ENCODE measurements at regions not wholly inside any gene's neighbourhood (a gene's known extent, or its start where the extent isn't known, plus 50 kb on each side); places are given as distances from the start of the nearest gene placed in this dataset.

DNA sequence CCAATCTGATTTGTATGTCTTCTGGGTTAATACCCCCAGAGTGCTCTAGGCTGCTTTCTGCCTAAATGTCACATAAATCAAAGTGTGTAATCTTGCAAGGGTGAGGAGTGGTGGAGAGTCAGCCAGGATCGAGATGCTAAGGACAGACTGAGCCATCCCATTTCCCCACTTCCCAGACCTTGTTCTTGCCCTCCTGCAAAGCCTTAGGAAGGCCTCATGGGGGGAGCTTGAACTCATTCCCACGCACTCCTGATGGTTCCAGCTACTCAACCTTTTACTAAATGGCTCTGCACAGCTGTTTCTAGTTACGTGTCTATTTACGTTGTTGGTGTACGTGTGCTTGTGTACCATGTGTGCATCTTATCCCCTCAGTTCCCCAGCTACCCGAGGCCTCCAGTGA, 423.6 kb upstream of the TNP1 start:
- no peak for DNase-seq
- Histone ChIP-seq H3K4me3 (ENCODE audit: insufficient read depth, low read depth, low read length, poor library complexity, severe bottlenecking) (no peak overlapping the region), H3K4me1 (ENCODE audit: control insufficient read depth, insufficient read depth, low read length, poor library complexity, severe bottlenecking) (no peaks in the 10 kb centered on the region)

DNA sequence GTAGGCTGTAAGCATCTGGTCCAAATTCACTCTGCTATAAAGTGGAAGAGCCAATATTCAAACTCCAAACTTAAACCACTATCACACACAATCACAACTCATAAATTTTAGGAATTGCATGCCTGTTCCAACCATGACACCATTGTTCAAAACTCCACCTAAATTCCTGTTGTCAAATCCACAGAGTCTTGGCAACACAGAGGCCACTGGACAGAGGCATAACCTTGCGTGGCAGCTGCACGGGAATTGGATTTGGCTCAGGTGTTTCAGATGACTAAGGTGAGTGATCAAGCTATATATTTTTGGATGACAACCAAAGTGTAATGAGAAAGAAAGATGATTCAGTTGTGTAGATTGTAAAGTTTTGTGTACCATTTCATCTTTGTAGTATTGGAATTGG, 422.7 kb upstream of the TNP1 start:
- no peaks in the 10 kb centered on the region for H3K36me3 ChIP-seq (ENCODE audit: control insufficient read depth, insufficient read depth, low read length)
- H3K4me1 ChIP-seq (ENCODE audit: control insufficient read depth, insufficient read depth, low read length, poor library complexity, severe bottlenecking), result no peaks in the 10 kb centered on the region
- no peak overlapping the region for H3K27ac ChIP-seq (ENCODE audit: insufficient read depth, low read length, poor library complexity, severe bottlenecking)
- no peaks in the 10 kb centered on the region for H3K9me3 ChIP-seq (ENCODE audit: control insufficient read depth, low read length)
- no peak overlapping the region for H3K4me3 ChIP-seq (ENCODE audit: insufficient read depth, low read depth, low read length, poor library complexity, severe bottlenecking)
- no peak for DNase-seq
- no peaks in the 10 kb centered on the region for H3K27me3 ChIP-seq (replicated peaks; ENCODE audit: control insufficient read depth, insufficient read depth, low read length, poor library complexity, severe bottlenecking)

More for the DNA sequence above, 423.6 kb upstream of the TNP1 start:
- no peaks in the 10 kb centered on the region for H3K9me3 ChIP-seq (ENCODE audit: control insufficient read depth, low read length)
- no peaks in the 10 kb centered on the region for H3K36me3 ChIP-seq (ENCODE audit: control insufficient read depth, insufficient read depth, low read length)
- no peaks in the 10 kb centered on the region for H3K27me3 ChIP-seq (replicated peaks; ENCODE audit: control insufficient read depth, insufficient read depth, low read length, poor library complexity, severe bottlenecking)
- no peak overlapping the region for H3K27ac ChIP-seq (ENCODE audit: insufficient read depth, low read length, poor library complexity, severe bottlenecking)

DNA sequence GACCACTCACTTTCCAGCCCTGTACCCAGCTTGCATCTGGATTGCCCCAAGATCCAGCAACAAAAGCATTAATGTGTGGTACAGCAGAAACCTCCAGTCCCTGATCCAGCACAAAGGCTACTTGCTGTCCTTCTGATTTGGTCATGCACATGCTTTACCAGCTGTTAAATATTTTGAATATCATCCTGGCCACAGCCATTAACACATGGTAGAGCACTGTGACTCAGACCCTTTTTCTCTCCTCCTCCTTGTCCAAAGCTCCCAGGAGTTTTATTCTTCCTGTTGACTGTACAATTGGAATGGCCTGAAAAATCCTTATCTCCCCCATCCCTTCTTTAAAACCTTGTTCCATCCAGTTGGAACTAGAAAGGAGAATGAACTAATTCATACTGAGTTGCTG, 419.7 kb upstream of the TNP1 start:
- no peaks in the 10 kb centered on the region for H3K27me3 ChIP-seq (replicated peaks; ENCODE audit: control insufficient read depth, insufficient read depth, low read length, poor library complexity, severe bottlenecking)
- H3K27ac ChIP-seq (ENCODE audit: insufficient read depth, low read length, poor library complexity, severe bottlenecking), result no peak overlapping the region
- no peaks in the 10 kb centered on the region for H3K4me1 ChIP-seq (ENCODE audit: control insufficient read depth, insufficient read depth, low read length, poor library complexity, severe bottlenecking)
- no peak overlapping the region for H3K4me3 ChIP-seq (ENCODE audit: insufficient read depth, low read depth, low read length, poor library complexity, severe bottlenecking)
- DNase-seq, result no peak
- no peaks in the 10 kb centered on the region for H3K36me3 ChIP-seq (ENCODE audit: control insufficient read depth, insufficient read depth, low read length)
- no peaks in the 10 kb centered on the region for H3K9me3 ChIP-seq (ENCODE audit: control insufficient read depth, low read length)

DNA sequence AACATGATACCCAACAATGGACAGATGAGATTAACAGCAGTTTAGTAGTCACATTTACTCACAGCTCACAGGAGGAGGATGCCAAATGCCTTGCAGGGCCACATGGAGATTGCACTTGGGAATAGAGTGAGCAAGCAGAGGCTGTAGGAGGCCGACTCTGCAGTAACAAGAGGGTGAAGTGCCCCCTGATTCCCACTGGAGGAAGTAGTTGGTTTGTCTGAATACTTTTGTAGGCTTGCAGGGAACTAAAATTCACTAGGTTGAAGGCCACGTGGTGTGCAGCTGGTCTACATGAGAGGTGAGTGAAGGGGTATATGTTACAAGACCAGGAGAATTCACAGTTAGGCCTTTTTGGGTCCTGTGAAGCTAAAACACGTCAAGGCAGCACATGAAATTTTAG, 419.3 kb upstream of the TNP1 start:
- H3K36me3 ChIP-seq (ENCODE audit: control insufficient read depth, insufficient read depth, low read length), result no peaks in the 10 kb centered on the region
- no peak overlapping the region for H3K4me3 ChIP-seq (ENCODE audit: insufficient read depth, low read depth, low read length, poor library complexity, severe bottlenecking)
- DNase-seq, result no peak
- no peaks in the 10 kb centered on the region for H3K9me3 ChIP-seq (ENCODE audit: control insufficient read depth, low read length)
- H3K27me3 ChIP-seq (replicated peaks; ENCODE audit: control insufficient read depth, insufficient read depth, low read length, poor library complexity, severe bottlenecking), result no peaks in the 10 kb centered on the region
- H3K27ac ChIP-seq (ENCODE audit: insufficient read depth, low read length, poor library complexity, severe bottlenecking), result no peak overlapping the region
- H3K4me1 ChIP-seq (ENCODE audit: control insufficient read depth, insufficient read depth, low read length, poor library complexity, severe bottlenecking), result no peaks in the 10 kb centered on the region

DNA sequence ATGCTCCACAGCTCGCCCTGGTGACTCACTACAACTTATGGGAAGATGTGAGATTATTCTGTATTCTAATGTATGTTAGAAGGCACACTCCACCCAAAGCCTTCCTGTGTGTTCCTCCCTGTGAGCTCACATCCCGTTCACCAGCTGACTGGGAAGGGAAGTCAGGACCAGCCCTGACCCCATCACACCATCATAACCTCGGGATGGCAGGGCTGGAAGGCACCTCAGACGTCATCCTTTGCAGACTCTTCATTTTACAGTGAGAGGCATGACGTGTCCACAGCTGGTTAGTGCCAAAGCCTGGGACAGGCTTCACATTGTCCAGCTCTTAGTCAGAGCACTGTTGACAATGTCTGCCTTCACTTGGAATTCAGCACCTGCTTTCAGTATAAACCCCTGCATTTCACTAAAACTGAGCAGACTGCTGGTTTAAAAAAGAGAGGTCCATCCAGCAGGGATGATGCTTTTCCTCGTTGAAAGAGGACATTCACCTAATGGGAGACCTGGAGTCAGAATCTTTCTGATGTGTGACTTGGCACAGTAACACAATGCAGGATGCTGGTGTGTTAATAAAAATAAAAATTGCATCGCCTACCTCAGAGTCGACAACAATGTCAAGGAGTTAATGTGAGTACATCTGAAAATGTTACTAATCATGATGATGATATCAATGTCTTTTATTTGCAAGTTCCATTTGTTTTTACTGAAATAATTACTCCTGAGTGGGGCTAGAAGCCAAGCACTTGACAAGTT, 418.0 kb upstream of the TNP1 start:
- H3K36me3 ChIP-seq (ENCODE audit: control insufficient read depth, insufficient read depth, low read length), result no peaks in the 10 kb centered on the region
- no peak for DNase-seq
- H3K9me3 ChIP-seq (ENCODE audit: control insufficient read depth, low read length), result no peaks in the 10 kb centered on the region
- H3K4me1 ChIP-seq (ENCODE audit: control insufficient read depth, insufficient read depth, low read length, poor library complexity, severe bottlenecking), result no peaks in the 10 kb centered on the region
- no peak overlapping the region for H3K27ac ChIP-seq (ENCODE audit: insufficient read depth, low read length, poor library complexity, severe bottlenecking)
- no peaks in the 10 kb centered on the region for H3K27me3 ChIP-seq (replicated peaks; ENCODE audit: control insufficient read depth, insufficient read depth, low read length, poor library complexity, severe bottlenecking)
- no peak overlapping the region for H3K4me3 ChIP-seq (ENCODE audit: insufficient read depth, low read depth, low read length, poor library complexity, severe bottlenecking)

DNA sequence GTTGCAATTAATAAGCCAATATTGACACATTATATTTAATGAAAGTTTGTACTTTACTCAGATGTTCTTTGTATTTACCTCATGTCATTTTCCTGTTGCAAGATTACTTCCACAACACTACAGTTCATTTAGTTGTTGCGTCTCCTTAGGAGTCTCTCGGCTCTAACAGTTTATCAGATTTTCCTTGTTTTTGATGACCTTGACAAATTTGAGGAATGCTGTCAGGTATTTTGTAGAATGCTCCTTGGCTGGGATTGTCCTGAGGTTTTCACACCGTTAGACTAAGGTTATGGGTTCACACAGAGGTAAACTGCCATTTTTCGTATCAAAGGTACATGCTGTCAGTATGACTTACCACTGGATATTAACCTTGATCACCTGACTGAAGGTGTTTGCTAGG, 416.6 kb upstream of the TNP1 start:
- Histone ChIP-seq H3K27me3 (replicated peaks; ENCODE audit: control insufficient read depth, insufficient read depth, low read length, poor library complexity, severe bottlenecking) (no peaks in the 10 kb centered on the region), H3K4me3 (ENCODE audit: insufficient read depth, low read depth, low read length, poor library complexity, severe bottlenecking) (no peak overlapping the region), H3K4me1 (ENCODE audit: control insufficient read depth, insufficient read depth, low read length, poor library complexity, severe bottlenecking) (no peaks in the 10 kb centered on the region), H3K27ac (ENCODE audit: insufficient read depth, low read length, poor library complexity, severe bottlenecking) (no peak overlapping the region), H3K9me3 (ENCODE audit: control insufficient read depth, low read length) (no peaks in the 10 kb centered on the region), H3K36me3 (ENCODE audit: control insufficient read depth, insufficient read depth, low read length) (no peaks in the 10 kb centered on the region)
- no peak for DNase-seq

DNA sequence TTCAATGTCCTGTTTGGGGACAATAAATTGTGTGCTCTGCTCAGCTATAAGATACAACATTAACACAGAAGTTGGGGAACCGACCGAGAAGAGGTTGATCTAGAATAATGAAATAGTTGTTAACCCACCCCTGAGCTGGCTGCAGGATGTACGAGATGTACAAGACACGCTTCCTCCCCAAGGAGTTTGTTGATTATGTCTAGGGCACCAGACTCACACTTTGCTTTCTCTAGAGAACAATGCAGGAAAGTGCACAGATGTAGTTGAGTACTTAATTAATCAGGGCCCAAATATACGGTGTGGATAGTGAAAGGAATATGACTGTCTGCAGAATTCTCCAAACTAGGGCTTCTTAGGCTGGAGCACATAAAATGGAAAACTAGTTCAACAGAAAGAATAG, 415.2 kb upstream of the TNP1 start:
- Histone ChIP-seq H3K36me3 (ENCODE audit: control insufficient read depth, insufficient read depth, low read length) (no peaks in the 10 kb centered on the region), H3K9me3 (ENCODE audit: control insufficient read depth, low read length) (no peaks in the 10 kb centered on the region), H3K27ac (ENCODE audit: insufficient read depth, low read length, poor library complexity, severe bottlenecking) (no peak overlapping the region), H3K4me1 (ENCODE audit: control insufficient read depth, insufficient read depth, low read length, poor library complexity, severe bottlenecking) (no peaks in the 10 kb centered on the region), H3K4me3 (ENCODE audit: insufficient read depth, low read depth, low read length, poor library complexity, severe bottlenecking) (no peak overlapping the region), H3K27me3 (replicated peaks; ENCODE audit: control insufficient read depth, insufficient read depth, low read length, poor library complexity, severe bottlenecking) (no peaks in the 10 kb centered on the region)
- no peak for DNase-seq

DNA sequence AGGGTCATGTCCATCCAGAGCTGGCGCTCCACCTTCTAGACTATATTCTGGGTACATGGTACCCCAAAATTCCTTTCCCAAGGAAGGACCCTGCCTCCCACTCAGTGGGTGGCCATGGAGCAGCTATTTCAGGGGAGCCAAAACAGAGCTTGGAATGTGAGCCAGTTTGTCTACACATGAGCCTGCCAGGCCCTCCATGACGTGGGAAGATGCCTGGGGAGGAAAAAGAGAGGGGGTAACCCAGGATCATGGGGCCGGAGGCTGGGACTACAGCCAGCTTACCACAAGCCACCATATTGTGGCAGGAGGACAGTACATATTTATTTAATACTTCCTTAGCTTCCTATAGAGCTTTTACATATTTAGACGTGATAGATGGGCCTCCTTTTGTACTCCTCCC, 414.7 kb upstream of the TNP1 start:
- H3K9me3 ChIP-seq (ENCODE audit: control insufficient read depth, low read length), result no peaks in the 10 kb centered on the region
- H3K4me1 ChIP-seq (ENCODE audit: control insufficient read depth, insufficient read depth, low read length, poor library complexity, severe bottlenecking), result no peaks in the 10 kb centered on the region
- no peak for DNase-seq
- no peaks in the 10 kb centered on the region for H3K36me3 ChIP-seq (ENCODE audit: control insufficient read depth, insufficient read depth, low read length)
- H3K4me3 ChIP-seq (ENCODE audit: insufficient read depth, low read depth, low read length, poor library complexity, severe bottlenecking), result no peak overlapping the region
- H3K27me3 ChIP-seq (replicated peaks; ENCODE audit: control insufficient read depth, insufficient read depth, low read length, poor library complexity, severe bottlenecking), result no peaks in the 10 kb centered on the region
- no peak overlapping the region for H3K27ac ChIP-seq (ENCODE audit: insufficient read depth, low read length, poor library complexity, severe bottlenecking)

DNA sequence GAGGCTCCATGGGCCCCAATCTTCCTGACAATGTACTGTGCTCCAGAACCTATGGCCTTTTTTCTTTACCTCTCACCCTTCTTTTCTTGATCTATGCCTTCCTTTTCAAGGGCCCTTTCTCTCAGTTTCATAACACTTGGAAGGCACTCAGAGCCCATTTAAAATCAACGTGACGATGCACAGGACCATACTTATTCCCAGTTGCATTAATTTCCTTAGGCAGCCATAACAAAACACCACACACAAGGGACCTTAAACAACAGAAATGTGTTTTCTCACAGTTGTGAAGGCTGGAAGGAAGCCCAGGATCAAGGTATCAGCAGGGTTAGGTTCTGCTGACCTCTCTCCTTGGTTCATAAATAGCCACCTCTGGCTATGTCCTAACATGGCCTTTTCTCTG, 414.0 kb upstream of the TNP1 start:
- no peak overlapping the region for H3K4me3 ChIP-seq (ENCODE audit: insufficient read depth, low read depth, low read length, poor library complexity, severe bottlenecking)
- no peak overlapping the region for H3K27ac ChIP-seq (ENCODE audit: insufficient read depth, low read length, poor library complexity, severe bottlenecking)
- no peaks in the 10 kb centered on the region for H3K4me1 ChIP-seq (ENCODE audit: control insufficient read depth, insufficient read depth, low read length, poor library complexity, severe bottlenecking)
- H3K27me3 ChIP-seq (replicated peaks; ENCODE audit: control insufficient read depth, insufficient read depth, low read length, poor library complexity, severe bottlenecking), result no peaks in the 10 kb centered on the region
- H3K9me3 ChIP-seq (ENCODE audit: control insufficient read depth, low read length), result no peaks in the 10 kb centered on the region
- no peaks in the 10 kb centered on the region for H3K36me3 ChIP-seq (ENCODE audit: control insufficient read depth, insufficient read depth, low read length)
- DNase-seq, result no peak

DNA sequence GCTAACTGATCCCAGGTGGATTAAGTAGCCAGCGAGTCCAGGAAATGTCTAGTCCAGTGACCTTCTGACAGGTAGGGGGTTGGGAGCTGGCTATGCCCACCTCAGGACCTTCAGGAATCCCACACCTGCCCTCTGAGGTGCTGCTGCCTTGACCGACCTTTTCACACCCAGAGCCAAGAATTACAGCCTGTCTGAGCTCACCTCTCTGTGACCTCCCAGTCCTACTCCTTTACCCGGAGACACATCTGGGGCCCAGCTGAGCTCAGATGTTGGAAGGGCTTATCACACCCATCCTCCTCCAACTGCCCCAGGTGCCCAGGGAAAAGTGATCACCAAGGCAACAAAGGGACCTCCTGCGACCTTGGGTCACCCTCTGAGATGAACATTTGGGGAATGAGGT, 413.3 kb upstream of the TNP1 start:
- DNase-seq, result no peak
- Histone ChIP-seq H3K4me3 (ENCODE audit: insufficient read depth, low read depth, low read length, poor library complexity, severe bottlenecking) (no peak overlapping the region), H3K4me1 (ENCODE audit: control insufficient read depth, insufficient read depth, low read length, poor library complexity, severe bottlenecking) (no peaks in the 10 kb centered on the region), H3K36me3 (ENCODE audit: control insufficient read depth, insufficient read depth, low read length) (no peaks in the 10 kb centered on the region), H3K27me3 (replicated peaks; ENCODE audit: control insufficient read depth, insufficient read depth, low read length, poor library complexity, severe bottlenecking) (no peaks in the 10 kb centered on the region), H3K9me3 (ENCODE audit: control insufficient read depth, low read length) (no peaks in the 10 kb centered on the region), H3K27ac (ENCODE audit: insufficient read depth, low read length, poor library complexity, severe bottlenecking) (no peak overlapping the region)
